ENCODE measurements at regions not wholly inside any gene's neighbourhood (a gene's known extent, or its start where the extent isn't known, plus 50 kb on each side); places are given as distances from the start of the nearest gene placed in this dataset.
"Not testable (repeated sequence)": the region's sequence is repeated elsewhere in the genome, so short reads cannot be mapped to it uniquely, and the experiment has no call there.

DNA sequence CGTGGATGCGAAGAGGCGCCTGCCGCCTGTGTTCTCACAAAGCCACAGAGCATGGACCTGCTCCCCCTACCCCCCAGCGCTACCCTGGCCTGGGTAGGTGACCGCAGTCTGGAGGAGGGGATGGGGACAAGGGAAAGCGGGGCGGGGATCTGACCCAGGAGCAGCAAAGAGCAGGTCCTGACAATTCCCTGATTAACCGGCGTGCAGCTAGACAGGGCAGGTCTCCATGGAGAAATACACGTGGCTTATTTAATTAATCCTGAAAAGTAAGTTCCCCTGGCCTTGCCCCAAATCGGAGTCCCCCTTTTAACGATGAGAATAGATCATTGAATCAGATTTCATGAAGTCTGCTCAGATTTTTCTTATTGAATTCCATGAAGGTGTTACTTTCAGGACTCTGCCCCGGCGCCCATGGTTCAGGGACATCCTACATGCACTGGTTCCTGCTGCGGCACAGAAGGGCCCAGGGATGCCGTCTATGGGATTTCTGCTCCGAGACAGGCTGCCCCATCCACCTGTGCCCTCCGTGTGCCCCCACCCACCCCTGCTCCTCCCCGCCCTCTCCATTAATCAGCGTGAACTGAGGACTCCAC is 251.0 kb upstream of the SFSWAP start:
- no peak for DNase-seq

DNA sequence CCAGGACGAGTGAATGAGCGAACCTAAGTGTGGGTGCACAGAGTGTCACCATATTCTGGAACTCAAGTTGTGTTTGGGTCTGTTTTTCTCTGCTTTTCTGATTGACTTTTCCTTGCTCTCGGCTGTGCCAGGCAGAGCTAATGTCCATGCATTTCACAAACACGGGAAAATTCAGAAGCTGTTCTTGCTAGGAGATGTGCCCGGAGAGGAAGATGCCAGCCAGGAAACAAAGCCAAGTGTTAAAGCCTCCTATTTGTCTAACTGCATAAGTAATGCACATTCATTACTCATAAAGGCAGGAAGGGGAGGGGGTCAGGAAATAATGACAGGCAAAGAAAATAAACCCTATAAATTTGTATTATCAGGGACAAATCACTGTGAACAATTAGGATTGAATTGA is 250.4 kb upstream of the SFSWAP start:
- DNase-seq, result peak in 2 of 14 donors; percentile 1 to 12

DNA sequence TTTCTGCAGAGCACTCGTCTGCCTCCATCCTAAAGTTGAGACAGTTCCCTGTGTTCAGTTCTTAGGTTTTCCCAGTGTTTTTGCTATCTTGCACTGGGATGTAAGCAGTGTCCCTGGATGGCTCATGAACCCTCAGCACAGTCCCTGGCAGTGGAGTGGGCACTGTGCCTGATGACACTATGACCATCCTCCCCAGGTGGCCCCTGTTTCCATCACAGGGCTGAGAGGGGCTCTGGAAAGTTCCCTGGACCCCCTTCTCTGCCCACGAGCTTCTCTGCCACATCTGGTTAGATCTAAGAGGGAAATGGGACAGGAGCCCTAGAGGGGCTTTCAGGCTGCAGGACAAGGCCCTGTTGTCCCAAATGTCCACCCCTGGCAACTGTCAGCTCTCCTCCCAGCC is 249.8 kb upstream of the SFSWAP start:
- DNase-seq, result no peak

DNA sequence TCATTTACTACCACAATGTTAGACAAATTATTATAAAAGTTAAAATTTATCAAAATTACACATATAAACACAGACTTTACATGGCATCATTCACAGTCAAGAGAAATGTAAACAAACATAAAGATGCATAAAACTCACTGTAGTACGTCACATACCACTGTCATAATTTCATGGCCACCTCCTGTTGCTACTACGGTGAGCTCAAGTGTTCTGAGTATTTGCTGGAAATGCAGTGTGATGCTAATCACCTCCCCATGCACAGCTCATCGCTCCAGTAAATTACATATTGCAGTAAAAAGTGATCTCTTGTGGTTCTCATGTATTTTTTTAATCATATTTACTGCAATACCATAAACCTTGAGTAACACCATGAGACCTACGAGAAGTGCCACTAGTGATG is 247.7 kb upstream of the SFSWAP start:
- no peak for DNase-seq

DNA sequence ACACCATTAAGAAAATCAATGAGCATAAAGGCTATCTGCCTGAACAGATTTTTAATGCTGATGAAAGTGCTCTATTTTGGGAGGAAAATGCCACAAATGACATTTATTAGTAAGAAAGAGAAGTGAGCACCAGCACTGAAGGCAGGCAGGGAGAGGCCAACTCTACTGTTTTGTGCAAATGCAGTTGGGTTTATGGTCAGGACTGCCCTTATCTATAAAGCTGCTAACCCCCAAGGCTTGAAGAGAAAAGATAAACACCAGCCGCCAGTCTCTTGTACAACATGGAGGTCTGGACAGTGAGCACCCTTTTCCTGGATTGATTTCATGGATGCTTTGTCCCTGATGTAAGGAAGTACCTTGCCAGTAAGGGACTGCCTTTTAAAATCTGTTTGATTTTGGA is 246.8 kb upstream of the SFSWAP start:
- no peak for DNase-seq

DNA sequence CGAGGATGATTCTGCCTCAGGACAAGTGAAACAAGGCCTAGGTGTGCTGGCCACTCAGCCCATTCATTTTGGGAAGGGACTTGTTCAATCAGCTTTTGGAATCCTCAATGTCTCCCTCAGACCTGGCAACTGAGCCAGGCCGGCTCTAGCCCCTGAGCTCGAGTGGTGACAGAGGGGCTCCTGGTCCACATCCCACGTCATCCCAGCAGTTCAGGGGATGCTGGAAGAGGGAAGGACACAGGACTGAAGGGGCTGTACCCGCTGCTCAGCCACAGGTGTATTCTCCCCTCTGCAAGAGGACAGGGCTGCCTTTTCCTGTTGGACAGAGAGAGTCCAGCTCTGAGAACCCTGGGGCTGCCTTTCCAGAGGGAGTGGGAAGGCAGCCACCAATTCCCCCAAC is 244.6 kb upstream of the SFSWAP start:
- no peak for DNase-seq

DNA sequence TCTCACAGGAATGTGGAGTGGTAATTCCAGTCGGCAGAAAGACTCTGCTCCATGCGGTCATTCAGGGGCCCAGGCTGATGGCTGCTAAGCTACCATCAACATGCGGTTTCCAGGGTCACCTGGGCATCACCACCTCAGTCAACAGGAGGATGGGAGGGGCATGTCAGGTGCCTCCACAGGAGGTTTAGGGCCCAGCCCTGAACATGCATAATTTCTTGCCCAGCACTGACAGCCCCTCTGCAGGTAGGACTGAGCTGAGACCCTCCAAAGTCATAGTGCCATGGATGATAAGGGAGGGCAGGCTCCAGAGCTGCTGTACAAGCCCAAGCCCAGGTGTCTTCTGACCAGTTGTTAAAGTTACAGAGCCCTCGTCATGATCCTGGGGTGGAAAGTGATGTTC is 244.0 kb upstream of the SFSWAP start:
- DNase-seq, result no peak

DNA sequence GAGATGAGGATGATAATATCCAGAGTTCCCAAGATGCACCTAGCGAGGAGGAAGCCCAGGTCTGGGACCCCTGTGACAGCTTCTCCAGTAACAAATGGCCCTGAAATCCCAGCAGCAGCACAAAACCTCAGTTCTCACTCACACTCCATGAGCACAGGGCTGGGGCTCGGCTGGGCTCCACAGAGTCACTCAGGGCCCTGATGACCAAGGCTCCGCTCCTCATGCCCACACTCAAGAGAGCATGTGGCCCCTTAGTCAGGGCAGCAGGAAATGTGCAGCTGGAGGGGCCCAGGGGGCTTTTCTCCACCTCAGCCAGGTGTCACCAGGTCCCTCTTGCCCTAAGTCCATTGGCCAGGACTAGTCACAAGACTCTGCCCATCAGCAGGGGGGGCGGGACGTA is 242.7 kb upstream of the SFSWAP start:
- DNase-seq, result no peak

DNA sequence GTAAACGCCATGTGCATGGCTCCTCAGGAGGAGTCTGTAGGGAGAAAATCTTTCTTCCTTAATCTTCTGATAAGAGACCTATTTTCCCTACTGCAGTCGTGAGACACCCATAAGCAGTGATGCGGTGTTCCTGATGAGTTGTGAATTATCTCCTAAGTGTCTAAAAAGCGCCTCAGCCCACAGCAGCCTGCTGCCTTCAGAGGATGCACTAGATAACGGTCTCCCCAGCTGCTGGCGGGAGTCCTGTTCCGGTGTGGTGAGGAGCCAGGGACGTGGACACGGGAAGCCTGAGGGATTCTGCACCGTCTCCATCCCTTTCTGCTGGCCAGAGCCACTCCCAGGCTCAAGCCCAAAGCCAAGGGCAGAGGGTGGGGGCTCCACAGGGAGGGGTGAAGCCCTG is 240.9 kb upstream of the SFSWAP start:
- DNase-seq, result not testable (repeated sequence)

DNA sequence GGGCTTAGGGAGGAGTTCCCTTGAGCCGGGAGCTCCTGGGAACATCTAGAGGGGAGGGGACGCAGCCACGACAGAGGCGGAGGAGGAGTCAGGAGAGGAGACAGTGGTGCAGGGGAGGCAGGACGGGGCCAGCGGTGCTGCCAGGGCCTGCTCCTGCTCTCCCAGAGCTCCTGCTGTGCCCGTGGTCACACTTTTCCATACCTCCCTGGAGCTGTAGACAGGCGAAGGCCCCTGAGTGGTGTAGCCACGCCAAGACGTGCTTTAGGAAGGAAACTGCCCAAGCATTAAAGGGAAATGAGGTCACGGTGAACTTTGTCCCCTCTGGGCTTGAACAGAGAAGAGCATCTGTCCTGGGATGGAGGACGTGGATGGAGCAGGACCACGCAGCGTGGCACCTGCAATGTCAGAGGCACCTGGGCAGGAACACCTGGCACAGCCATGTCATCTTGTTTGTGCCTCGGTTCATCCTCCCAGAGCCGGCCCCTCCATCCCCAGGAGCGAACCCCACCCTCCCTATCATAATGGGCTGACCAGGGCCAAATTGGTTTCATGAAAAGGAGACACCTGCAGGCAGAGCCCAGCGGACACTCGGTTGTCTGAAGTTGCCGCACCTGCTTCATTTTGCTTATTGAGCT is 239.5 kb upstream of the SFSWAP start:
- DNase-seq, result no peak

DNA sequence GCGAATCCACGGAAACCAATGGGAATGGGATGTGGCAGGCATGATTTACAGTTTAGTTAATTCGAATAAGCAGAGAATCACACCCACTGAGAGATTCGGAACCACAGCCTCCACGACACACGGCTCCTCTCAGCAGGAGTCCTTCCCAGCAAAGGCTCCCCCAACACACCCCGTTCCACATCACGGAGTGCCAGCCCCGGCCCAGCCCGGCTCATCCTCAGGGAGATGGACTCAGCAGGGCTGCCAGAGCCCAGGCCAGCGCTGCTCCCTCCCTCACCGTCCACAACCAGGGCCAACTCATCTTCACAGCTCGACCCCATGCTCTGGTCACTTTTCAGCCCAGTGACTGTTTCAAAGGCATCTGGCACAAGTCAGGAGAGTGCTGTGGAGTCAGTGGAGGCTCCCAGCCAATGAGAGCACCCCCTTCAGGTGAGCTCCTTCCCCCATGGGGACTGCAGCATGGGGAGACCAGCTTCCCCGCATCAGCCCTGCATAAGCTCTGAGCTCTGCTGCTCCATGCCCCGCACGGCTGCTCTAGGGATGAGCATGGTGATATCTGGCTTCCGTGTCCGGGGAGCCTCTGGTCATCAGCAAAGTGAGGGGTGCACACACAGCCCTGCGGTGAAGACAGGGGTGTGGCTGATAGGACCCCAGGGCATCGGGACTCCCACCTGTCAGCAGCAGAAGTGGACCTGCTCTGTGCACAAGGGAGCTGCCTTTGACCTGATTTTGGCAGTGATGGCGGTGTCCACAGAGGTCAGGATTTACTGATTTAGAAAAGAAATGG is 238.8 kb upstream of the SFSWAP start:
- DNase-seq, result no peak

DNA sequence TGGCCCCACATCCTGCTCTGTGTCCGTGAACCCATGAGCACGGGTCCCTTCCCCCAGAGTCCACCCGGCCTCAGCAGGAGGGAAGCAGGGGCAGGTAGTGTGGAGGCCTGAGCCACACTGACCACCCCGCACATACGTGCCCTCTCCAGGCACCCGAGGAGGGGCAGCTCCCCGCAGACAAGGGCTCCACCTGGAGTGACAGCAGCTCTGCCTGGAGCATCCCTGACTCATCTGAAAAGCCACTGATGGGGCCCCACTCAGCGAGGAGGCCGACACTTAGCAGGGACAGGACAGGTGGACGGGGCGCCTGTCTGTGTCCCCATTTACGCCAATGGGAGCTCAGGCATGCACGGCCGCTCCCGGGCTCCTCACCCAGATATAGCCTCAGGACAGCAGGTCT is 237.6 kb upstream of the SFSWAP start:
- no peak for DNase-seq

DNA sequence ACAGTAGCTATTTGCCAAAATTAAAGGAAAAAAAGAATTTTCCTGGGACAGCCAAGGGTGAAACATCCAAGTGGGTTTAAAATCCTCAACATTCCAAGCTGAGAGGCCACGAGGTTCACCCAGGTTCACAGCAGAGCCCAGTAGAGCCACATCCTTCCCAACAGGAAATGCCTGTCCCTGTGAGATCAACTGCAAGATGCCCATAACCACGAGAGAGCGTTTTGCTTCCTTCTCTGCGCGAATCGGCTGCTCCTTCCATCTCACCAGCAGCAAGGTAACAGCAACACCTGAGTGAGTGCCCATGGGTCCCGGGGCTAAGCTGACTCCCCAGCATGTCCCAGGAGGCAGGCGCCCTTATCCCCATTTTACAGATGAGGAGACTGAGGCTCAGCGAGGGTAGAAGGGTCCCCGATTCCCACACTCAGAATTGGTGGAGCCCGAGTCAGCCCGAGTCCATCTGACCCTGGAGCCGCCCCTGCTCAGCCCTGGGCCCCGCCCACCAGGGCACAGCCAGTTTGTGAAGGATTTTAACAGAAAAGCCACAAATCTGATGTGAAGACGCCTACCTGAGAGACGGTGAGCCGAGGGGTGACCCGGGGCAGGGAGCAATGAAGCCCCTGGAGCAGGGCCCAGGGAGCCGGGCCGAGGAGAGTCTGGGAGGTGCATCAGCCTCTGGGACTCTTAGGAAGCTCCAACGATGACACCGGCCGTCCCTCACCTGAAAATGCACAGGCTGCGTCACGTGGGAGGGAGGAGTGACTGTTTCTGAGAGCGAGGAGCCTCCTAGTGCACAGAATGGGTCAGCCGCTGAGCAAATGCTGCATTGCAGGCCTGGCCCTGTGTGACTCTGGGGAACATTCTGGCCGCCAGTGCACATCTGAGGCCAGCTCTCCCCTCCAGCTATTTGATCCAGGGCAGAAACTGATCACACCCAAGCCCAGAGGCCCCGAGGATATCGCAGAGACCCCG is 236.9 kb upstream of the SFSWAP start:
- no peak for DNase-seq

DNA sequence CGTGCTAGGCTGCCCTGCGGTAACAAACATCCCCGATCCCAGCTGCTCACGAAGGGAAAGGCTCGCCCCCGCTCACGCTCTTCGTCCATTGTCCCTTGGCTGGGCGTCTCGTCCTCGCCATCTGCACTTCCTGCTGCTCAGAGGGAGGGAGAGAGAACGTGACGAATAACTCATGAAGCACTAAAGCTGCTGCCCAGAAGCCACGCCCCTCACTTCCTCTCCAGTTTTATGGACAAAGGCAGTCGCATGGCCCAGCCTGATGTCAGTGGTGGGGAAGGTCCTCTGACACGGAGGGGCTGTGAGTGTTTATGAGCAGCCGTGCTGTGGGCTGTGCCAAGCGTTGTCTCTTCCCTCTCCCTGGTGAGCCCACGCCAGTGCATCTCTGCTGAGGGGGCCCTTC is 235.9 kb upstream of the SFSWAP start:
- not testable (repeated sequence) for DNase-seq

DNA sequence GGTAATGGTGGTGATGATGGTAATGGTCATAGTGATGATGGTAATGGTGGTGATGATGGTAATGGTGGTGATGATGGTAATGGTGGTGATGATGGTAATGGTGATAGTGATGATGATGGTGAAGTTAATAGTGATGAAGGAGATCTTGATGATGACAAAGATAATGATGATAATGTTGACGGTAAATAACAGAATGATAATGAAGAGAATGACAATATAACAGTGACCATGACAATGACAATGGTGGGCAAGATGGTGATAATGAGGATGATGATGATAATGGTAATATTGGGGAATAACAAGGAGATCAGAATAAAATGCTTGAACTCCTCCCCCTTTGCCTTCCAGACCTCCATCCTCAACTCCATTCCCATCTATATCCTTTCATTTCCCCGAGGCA is 233.3 kb upstream of the SFSWAP start:
- no peak for DNase-seq

DNA sequence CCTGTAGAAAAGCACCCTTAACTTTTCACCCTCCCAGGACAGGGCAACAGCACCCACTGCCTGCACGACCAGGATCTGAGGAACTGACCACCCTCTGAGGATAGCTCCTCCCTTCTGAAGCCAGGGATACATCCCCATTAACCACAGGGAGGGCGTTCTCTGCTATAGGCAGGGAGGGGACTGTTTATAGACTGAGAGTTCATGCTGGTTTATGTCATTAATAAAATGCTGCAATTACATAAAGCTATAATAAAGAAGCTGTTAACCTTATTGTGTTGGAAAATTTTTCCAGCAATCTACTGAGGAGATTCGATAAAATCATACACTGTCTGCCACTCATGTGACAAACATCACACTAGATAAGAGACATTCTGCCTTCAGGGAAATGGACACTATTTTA is 232.4 kb upstream of the SFSWAP start:
- DNase-seq, result no peak

DNA sequence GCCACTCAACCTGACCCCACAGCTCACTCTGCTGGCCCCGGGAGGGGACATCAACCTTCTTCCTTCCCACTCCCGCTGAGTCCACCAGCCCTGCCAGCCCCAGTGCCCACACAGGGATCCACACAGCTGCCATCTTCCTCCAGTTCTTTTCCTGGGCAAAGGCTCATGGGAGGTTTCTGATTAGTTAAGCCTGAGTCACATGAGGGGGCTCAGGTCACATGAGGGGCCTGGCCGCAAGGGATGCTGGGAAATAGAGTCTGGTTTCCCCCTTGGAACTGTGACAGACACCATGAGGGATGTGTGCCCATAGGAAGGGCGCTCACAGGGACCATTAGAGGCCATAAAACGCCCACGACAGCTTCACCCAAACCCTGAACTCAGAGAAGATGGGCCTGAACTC is 228.7 kb upstream of the SFSWAP start:
- no peak for DNase-seq

DNA sequence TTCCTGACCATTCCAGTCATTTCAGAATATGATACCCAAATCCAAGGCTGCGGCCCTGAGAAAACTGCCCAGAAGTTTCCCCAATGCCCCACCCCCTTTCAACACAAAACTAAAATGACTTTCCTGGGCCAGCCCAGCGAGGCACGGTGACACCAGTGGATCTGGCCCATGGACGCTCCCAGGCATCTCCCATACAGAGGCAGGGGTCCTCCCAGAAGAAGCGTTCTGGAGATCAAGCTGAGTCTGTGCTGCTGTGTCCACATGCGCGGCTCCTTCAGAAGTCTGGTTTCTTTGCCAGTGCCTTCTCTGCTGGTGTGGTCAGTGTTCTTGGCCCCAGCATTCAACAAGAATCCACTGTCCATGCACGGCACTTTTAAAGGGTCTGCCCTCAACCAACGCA is 228.2 kb upstream of the SFSWAP start:
- DNase-seq, result no peak

DNA sequence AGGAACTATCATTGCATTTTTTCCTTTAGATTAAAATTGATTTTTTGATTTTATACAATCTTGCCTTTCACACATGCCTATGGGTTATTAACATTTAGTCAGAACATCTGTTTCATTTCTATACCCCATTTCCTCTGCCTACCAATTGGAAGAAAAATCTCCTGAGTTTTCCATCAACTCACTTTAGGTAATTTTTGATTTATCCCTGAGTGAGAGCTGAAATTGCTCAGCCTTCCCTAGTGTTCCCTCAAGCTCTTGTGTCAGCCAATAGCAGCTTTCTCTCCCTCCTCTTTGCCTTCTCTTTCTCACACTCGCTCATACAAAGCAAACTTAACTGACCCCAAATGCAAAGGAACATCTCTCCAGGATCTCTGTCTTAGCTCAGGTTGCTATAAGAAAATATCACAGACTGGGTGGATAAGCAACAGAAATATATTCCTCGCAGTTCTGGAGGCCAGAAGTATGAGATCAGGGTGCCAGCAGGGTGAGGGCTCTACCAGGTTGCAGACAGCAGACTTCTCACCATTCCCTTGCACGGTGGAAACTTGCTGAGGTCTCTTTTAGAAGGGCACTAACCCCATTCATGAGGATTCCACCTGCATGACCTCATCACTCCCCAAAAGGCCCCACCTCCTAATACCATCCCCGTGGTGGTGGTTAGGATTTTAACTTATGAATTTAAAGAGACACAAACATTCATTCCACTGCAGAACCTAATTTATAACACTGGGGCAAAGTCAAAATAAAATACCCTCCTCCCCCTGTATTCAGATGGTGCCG is 224.2 kb upstream of the SFSWAP start:
- DNase-seq, result no peak

DNA sequence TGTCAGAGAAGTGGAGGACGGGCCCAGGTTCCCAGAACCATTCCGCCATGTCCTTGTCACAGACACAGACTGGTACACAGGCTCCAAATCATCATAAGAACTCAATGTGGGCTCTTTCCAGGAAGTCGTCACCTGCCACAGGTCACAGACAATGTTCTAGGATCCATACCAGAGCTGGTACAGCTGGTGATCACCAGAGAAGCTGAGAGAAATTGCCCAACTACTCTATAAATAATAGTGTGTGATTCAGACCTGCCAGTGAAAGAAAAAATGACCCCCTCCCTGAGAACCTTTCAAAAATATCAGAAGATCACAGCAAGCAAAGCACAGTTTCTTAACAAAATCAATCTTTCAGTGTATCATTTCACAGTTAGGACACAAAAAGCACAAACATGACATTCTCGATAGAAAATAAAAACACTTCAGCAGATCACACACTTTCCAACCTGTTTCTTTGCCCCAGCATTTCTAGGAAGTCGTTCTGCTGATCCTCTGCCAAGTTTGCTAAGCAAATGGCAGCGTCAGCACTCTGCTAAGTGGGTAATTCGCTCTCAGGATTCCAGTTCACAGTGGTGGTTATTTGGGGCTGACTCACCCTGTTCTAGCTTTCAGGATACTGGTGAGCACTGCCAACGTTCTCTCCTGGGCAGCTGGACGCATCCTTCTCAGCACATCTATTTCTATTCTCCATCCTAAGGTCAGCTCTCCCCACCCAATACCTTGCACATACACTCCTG is 223.3 kb upstream of the SFSWAP start:
- DNase-seq, result peak in 7 of 14 donors; percentile 1 to 62 (median 4)

DNA sequence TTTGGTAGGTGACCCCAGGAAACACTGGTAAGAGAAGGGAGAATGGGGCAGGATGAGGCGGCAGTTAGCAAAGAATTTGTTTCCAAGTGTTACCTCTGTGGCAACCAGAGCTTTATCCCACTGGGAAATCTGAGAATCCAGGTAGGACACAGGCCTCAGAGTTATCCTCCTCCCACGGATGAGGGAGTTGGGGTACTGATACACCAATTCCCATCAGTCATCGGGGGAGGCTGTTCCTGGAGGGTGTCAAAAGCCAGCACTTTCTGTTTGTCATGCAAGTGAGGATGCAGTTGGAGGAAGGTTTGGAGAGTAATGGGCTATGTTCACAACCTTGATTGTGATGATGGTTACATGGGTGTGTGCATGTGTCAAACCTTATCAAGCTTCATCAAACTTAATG is 221.2 kb upstream of the SFSWAP start:
- no peak for DNase-seq

All from C1 segment of cervical spinal cord (tissue), 14 donors.